Sigmoid colon (tissue), 4 donors: ENCODE measurements at regions not wholly inside any gene's neighbourhood (a gene's known extent, or its start where the extent isn't known, plus 50 kb on each side); places are given as distances from the start of the nearest gene placed in this dataset.

Source experiments
- CTCF ChIP-seq, 4 experiments: fragments of 450-650 bp in 3 of 4; fragments of 200-600 bp in 1 of 4; IDR thresholded peaks; one replicate each; pipeline ENCODE4 v1.5.1; 2016 to 2019; ENCODE audit warnings: antibody characterized with exemption in 4 of 4, mild to moderate bottlenecking in 3 of 4, moderate library complexity in 2 of 4
- EP300 ChIP-seq, 4 donors: sonication (generic); formaldehyde crosslinking; IDR thresholded peaks; one replicate each; pipeline ENCODE4 v1.6.1; 2017; ENCODE audit warnings: antibody characterized with exemption in 4 of 4
- POLR2AphosphoS5 ChIP-seq, 4 donors: sonication (generic); formaldehyde crosslinking; IDR thresholded peaks; one replicate each; pipeline ENCODE4 v1.6.1; 2017; ENCODE audit warnings: antibody characterized with exemption in 4 of 4

GRCh38 chr16:73186752-73187601 lies 139.0 kb upstream of the ZFHX3 start:
- TF ChIP-seq CTCF (IDR thresholded peaks at IDR 0.05) (no peak), EP300 (IDR thresholded peaks at IDR 0.05) (no peak), POLR2AphosphoS5 (IDR thresholded peaks at IDR 0.05) (no peak)
